Erythroblast (primary cell): ENCODE measurements at regions not wholly inside any gene's neighbourhood (a gene's known extent, or its start where the extent isn't known, plus 50 kb on each side); places are given as distances from the start of the nearest gene placed in this dataset.

Source experiments
- GATA1 ChIP-seq: IDR thresholded peaks from 2 replicates; pipeline ENCODE4 v1.6.1; 2011; ENCODE audit warnings: low read depth, mild to moderate bottlenecking, control low read depth, low read length, moderate library complexity
- POLR2A ChIP-seq: IDR thresholded peaks from 2 replicates; pipeline ENCODE4 v1.6.1; 2011; ENCODE audit warnings: mild to moderate bottlenecking, low read length

DNA sequence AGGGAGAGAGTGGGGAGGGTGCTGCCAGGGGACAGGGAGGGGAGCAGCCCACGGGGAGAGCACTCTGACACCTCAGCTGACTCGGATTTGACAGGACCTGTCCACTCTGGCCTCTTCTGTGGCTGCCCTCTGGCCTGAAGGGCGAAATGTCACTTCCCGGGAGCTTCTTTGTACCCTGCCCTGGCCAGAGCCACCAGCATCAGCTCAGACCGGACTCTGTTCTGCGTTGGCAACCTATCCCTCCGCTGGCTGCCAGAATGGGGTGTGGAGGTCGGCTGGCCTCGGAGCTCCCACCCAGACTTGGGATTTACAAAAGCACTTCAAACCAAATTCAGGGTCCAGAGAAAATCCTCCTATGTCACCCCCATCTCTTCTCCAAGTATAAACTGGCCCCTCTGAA is 336.7 kb upstream of the FRG2C start:
- TF ChIP-seq POLR2A (no peak), GATA1 (no peak)
